GM19463 (cell line): ENCODE measurements at regions not wholly inside any gene's neighbourhood (a gene's known extent, or its start where the extent isn't known, plus 50 kb on each side); places are given as distances from the start of the nearest gene placed in this dataset.
A peak's percentile ranks its signal among the peaks of the same experiment; 100 is the strongest.
"Not testable (repeated sequence)": the region's sequence is repeated elsewhere in the genome, so short reads cannot be mapped to it uniquely, and the experiment has no call there.

Source experiments
- ATAC-seq: cut with Tn5 transposase; IDR thresholded peaks from one replicate; pipeline ENCODE4 v1.9.1; 2021; ENCODE audit warnings: mild to moderate bottlenecking, moderate library complexity; ENCODE audit not compliant: unreplicated experiment

- no peak for ATAC-seq
These were observed 886.9 kb downstream of the AMY1C start for GRCh38 chr1:104636581-104636980.

GRCh38 chr1:104646233-104646632, 896.5 kb downstream of the AMY1C start:
- ATAC-seq: no peak

GRCh38 chr1:104648269-104648691, 898.6 kb downstream of the AMY1C start:
- peak; percentile 62 for ATAC-seq

- not testable (repeated sequence) for ATAC-seq
These were observed 914.7 kb downstream of the AMY1C start for GRCh38 chr1:104664374-104664773.

- ATAC-seq: no peak
These were observed 915.6 kb downstream of the AMY1C start for GRCh38 chr1:104665300-104665699.

- ATAC-seq: no peak
These were observed 922.1 kb downstream of the AMY1C start for GRCh38 chr1:104671684-104672353.

- no peak for ATAC-seq
These were observed 949.7 kb downstream of the AMY1C start for GRCh38 chr1:104699433-104699832.

GRCh38 chr1:104702731-104703130, 953.0 kb downstream of the AMY1C start:
- no peak for ATAC-seq

- peak; percentile 51 for ATAC-seq
These were observed 957.0 kb downstream of the AMY1C start for GRCh38 chr1:104706631-104707147.

- ATAC-seq: no peak
These were observed 969.1 kb downstream of the AMY1C start for GRCh38 chr1:104718752-104719151.

- no peak for ATAC-seq
These were observed 971.0 kb downstream of the AMY1C start for GRCh38 chr1:104720741-104721140.

GRCh38 chr1:104726917-104727316, 977.2 kb downstream of the AMY1C start:
- no peak for ATAC-seq

- no peak for ATAC-seq
These were observed 984.2 kb downstream of the AMY1C start for GRCh38 chr1:104733866-104734265.

GRCh38 chr1:104745875-104746274, 996.2 kb downstream of the AMY1C start:
- ATAC-seq: peak; percentile 52

- ATAC-seq: peak; percentile 57
These were observed 997.3 kb downstream of the AMY1C start for GRCh38 chr1:104746994-104747393.

- ATAC-seq: peak; percentile 83
These were observed 1010.3 kb downstream of the AMY1C start for GRCh38 chr1:104760017-104760416.

GRCh38 chr1:104761961-104762570, 1012.4 kb downstream of the AMY1C start:
- no peak for ATAC-seq

- peak; percentile 80 for ATAC-seq
These were observed 1015.4 kb downstream of the AMY1C start for GRCh38 chr1:104765085-104765484.

GRCh38 chr1:104768466-104768865, 1018.8 kb downstream of the AMY1C start:
- ATAC-seq: peak; percentile 55

GRCh38 chr1:104780470-104781078, 1030.9 kb downstream of the AMY1C start:
- no peak for ATAC-seq

GRCh38 chr1:104785575-104786187, 1036.0 kb downstream of the AMY1C start:
- ATAC-seq: no peak
